ENCODE measurements at regions not wholly inside any gene's neighbourhood (a gene's known extent, or its start where the extent isn't known, plus 50 kb on each side); places are given as distances from the start of the nearest gene placed in this dataset.
"Not testable (repeated sequence)": the region's sequence is repeated elsewhere in the genome, so short reads cannot be mapped to it uniquely, and the experiment has no call there.

GRCh38 chr1:182331387-182331786, 60.2 kb downstream of the GLUL start:
- DNase-seq = no peak

DNA sequence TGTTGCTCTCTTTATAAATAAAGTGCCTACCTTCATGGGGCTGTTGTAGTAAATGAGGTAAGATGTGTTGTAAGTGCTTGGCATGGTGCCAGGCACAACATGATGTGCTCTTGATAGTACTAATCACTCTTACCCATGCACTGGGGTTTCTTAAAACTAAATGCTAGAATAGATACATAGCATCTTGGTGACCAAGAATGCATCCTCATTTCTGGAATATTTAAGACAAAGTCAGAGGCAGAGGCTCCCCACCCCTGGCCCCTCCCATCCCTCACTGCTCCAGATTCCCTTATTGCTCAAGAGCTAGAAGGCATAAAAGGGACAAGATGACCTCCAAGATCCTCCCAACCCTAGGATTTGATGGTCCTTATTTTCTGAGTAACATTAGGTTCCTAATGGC, 61.3 kb downstream of the GLUL start:
- DNase-seq = peak in 1 of 56 donors; percentile 20

DNA sequence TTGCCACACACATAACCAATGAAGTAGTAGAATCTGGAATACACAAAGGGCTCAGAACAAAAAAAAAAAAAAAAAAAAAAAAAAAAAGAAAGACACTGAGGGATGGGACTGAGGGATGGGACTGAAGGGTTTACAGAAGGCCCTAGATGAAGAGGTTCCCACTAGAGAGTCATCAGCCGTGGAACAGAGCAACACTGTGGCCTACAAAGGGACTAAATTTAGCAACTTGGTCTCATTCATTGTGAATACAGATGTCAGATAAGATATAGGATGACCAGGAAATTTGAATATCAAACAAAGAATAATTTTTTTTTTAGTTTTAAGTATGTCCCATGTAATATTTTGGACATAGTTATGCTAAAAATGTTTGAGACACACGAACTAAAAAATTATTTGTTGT, 62.1 kb downstream of the GLUL start:
- no peak for DNase-seq

DNA sequence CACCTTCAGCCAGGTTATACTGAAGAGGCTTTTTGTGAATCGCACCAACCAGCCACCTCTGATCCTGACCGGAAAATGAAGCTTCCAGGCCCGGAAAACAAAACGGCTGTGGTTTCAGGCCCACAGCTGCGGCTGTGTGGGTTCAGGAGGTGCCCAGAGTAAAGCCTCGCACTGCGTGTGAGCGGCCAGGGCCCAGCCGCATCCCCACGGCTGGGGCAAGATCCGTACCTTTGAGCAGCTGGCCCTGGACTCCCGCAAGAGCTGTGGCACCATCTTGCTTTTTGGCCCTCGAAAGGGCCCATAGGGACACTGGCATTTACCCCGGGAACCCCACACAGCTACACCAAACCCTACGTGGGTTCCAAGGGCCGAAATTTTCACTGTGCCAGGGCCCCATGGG, 63.0 kb downstream of the GLUL start:
- no peak for DNase-seq

DNA sequence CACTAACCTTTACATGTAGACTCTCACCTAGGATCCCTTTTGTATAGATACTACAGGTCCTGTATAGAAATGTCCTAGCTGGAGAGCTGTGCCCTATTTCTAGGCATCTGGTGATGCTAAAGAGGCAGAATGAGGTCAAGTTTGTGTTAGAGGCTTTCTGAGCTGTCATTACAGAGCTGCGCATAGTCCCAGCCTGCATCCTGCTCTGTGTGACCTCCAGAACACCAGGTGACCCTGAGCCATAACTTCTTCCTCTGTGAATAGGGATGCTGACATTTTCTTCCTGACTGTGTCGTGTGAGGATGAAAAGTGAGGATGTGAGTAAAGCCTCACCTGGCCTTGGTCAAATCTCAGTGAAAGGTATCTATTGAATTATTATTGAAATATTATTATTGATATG, 66.3 kb downstream of the GLUL start:
- no peak for DNase-seq

DNA sequence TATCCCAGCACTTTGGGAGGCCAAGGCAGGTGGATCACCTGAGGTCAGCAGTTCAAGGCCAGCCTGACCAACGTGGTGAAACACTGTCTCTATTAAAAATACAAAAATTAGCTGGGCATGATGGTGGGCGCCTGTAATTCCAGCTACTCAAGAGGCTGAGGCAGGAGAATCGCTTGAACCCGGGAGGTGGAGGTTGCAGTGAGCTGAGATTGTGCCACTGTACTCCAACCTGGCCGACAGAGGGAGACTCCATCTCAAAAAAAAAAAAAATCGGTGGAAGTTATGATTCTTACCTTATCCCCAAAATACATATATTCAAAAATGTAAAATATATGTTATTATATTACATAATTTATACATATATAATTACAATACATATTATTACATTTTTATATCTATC, 70.1 kb downstream of the GLUL start:
- not testable (repeated sequence) for DNase-seq

DNA sequence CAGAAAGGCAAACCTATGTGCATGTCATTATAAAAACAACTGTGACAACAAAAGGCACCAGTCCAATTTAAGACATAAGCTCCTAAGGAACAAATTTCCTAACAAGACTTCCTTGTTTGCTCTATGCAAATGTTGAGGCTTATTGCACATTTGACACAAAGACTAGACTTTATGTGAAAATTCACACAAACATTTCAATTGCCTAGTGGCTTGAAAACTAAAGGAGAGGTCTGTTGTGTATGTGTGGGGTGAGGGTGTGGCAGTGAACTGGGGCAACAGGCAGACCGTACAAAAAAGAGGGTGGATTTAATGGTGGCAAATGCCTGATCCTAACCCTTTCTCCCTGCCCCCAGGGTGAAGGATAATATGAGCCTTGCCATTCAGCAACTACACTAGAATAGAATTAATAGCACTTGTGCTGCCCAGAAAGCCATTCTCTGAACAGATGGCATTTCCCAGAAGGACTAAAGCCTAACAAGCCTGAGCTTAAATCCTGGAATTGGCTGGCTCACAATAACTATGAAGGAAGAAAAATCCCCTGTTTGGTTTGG, 73.9 kb downstream of the GLUL start:
- DNase-seq = peak in 4 of 56 donors; percentile 5 to 13 (median 10)

GRCh38 chr1:182316454-182316853, 75.1 kb downstream of the GLUL start:
- not testable (repeated sequence) for DNase-seq

GRCh38 chr1:182315167-182315556, 76.4 kb downstream of the GLUL start:
- DNase-seq = no peak

DNA sequence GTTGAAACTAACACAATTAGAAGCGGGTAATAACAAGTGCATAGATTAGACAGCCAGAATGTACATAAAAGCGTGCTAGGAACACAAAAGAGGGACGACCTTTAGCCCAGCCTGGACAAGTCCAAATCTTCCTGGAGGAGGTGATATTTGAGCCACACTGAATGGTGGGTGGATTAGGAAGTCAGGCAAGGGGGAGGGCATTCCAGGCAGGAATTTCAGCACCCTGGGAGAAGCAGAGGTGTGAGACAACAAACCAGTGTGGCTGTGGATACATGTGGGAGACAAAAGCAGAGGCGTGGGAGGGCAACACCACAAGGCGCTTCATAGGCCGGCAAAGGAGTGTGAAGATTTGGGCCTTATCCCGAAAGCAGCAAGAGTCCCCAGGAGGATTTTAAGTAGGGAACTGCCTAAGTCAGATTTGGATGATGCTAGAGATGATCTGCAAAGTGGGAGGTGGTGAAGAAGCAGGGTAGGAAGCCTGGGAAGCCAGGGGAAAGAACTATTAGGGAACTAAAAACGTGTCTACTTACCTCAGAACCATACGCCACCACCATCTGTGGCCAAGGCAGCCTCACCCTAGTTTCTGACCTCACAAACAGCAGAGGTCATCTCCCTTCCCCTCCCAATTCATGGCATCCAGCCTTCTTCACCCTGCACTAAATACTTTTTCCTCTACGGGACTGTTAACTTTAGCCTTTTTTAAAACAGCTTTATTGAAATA, 81.8 kb downstream of the GLUL start:
- no peak for DNase-seq

DNA sequence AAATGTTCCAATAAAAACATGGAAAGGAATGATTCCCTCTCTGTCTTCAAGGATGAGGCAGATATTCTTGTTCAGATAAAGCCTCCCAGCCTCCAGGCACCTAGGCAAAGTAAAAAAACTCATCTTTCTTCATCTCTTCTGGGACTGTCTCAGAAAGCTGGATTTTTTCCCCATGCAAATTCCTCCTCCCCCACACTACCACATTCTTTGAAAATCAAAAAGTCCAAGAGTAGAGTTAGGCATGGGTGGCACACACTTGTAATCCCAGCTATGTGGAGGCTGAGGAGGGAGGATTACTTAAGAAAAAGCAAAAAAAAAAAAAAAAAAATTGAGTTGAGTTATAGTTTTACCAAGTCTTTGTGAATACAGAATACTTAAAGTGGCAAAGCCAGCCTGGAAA, 82.8 kb downstream of the GLUL start:
- no peak for DNase-seq

GRCh38 chr1:182307486-182307885, 84.1 kb downstream of the GLUL start:
- not testable (repeated sequence) for DNase-seq

GRCh38 chr1:182305861-182306260, 85.7 kb downstream of the GLUL start:
- DNase-seq = no peak

DNA sequence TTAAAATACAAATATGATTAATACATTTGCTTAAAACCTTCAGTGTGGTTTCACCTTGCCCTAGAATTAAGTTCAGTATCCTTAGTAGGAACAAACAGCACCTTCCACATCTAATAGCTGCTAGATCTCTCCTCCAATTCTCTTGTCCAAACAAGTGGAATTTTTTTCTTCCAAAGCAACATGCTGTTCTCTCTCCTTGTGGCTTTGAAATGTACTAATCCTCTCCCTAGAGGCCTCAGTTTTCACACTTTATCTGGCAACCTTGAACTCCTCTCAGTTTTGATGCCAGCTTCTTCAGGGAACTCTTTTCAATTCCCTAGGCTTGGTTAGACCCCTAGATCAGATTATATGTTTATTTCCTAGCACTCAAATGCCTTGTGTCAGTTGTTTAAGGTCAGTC, 87.0 kb downstream of the GLUL start:
- no peak for DNase-seq

DNA sequence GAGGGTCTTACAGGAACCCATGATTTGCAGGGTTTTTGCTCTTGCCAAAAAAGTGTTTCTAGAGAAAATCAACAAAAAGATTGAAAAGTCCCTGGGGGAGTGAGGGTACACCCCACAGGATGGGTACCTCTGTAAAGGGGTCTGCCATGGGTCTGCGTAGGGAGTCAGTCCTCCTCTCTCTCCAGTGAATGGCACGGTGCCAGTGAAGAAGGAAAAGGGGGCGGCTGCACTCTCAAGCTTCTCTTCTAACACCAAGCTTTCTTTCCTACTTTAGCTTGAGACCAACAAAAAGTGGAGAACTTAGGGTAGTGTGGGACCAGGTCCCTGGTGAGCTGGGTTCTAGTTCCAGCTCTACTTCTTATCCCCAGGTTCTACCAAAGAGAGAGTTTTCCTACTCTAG, 87.4 kb downstream of the GLUL start:
- DNase-seq = no peak

DNA sequence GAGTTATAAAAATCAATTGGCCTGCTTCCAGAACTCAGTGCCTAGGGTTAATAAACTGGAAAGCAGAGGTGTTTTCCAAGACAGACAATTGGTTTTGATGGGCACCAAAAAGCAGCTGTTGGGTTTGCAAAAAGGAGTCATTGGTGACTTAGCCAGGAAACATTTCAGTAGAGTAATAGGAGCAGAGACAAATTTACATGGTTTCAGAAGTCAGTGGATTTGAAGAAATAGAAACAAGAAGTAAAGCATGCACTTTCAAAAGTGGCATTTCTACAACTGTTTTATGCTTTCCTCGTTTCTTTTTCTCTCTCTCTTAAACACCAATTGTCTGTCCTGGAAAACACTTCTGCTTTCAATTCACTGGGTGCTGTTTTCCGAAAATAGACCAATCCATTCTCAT, 87.8 kb downstream of the GLUL start:
- DNase-seq = no peak

DNA sequence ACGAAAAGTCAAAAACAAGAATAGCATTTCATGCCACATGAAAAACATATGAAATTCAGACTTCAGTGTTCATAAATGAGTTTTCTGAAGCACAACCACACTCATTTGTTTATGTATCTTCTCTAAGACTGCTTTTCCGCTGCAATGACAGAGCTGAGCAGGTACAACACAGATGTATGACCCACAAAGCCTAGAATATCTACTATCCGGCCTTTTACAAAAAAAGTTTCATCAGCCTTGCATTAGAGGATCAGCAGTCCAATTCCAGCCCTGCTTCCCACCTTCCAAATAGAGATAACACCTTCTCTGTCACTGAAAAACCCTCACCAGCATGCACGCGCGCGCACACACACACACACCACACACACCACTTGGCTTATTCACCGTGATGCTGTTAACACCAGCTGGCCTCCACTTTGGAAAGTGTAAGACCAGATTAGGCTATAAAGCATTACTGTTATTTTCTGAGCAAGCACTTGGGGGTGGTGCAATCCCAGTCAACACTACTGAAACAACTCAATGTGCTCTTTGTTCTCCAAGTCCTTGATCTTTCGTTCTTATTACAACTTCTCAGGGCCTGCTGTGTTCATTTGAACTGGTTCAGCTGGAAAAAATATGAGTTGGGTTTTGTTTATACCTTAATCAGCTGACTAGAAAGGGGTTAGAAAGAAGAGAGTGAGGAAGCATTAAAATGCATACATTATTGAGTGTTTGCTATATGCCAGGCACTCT, 90.0 kb downstream of the GLUL start:
- DNase-seq = peak in 39 of 56 donors; percentile 9 to 81 (median 38)

GRCh38 chr1:182301026-182301436, 90.6 kb downstream of the GLUL start:
- no peak for DNase-seq

DNA sequence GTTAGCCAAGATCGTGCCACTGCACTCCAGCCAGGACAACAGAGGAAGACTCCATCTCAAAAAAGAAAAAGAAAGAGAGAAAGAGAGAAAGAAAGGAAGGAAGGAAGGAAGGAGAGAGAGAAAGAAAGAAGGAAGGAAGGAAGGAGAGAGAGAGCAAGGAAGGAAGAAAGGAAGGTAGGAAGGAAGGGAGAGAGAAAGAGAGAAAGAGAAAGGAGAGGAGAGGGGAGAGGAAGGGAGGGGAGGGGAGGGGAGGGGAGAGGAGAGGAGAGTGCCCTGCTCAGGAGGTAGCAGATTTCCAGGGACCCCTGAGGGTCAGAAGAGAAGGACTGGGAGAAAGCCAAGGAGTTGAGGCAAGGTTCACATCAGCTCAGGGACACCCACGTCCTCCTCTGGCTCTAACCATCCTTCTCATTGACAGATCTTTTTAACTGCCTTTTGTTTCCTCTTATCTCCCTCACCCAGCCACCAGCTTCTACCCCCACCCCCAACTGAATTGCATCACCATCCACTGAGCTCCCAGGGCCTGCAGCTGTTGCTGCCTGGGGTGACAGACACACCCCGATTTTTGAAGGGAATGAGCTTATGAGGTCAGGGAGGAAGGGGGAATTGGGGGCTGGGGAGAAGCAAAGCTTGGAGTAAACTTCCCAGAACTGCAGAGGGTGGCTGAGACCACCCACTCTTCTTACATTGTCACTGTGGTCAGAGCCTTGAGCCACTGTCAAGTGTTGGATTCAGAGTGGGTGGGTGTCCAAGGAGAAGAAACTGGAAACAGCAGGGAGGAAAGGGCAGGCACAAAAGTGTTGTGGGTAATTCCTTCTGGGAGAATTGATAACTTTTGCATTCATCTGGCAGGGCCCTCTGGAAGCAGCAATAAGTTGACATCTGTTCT, 91.6 kb downstream of the GLUL start:
- peak in 42 of 56 donors; percentile 6 to 72 (median 42) for DNase-seq

DNA sequence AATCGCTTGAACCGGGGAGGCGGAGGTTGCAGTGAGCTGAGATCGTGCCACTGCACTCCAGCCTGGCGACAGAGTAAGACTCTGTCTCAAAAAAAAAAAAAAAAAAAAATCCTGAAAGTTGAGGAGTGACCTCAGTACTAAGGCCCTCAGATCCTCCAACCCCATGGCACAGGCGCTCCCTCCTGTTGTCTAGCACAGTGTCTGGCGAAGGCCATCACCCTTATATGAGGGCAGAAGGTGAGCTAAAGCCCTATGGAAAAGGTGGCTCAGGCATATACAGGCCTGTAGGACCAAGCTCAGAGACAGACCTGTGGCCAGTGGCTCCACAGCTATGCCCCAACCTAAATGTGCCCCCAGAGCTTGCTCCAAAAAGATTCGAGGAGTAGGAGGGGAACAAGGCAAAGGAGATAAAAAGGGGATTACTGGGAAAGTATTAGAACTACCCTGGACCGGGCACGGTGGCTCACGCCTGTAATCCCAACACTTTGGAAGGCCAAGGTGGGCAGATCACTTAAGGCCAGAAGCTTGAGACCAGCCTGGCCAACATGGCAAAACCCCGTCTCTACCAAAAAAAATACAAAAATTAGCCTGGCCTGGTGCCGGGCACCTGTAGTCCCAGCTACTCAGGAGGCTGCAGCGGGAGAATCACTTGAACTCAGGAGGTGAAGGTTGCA, 92.4 kb downstream of the GLUL start:
- not testable (repeated sequence) for DNase-seq

GRCh38 chr1:182297335-182297734, 94.3 kb downstream of the GLUL start:
- DNase-seq = no peak

Data from amygdala (tissue), 56 donors.